Lower leg skin (tissue), 4 donors: ENCODE measurements at regions not wholly inside any gene's neighbourhood (a gene's known extent, or its start where the extent isn't known, plus 50 kb on each side); places are given as distances from the start of the nearest gene placed in this dataset.

Experiments used
- DNase-seq, 2 donors: peaks; one replicate each; pipeline ENCODE4 v3.0.0-alpha.2; 2019; ENCODE audit warnings: low spot score in 2 of 2
- H3K4me3 ChIP-seq: fragments of 200-600 bp; sonication (generic); 2 replicates; pipeline ENCODE4 v1.5.1; 2017; ENCODE audit warnings: mild to moderate bottlenecking, low read depth; ENCODE audit not compliant: poor library complexity, severe bottlenecking
- CTCF ChIP-seq, 3 donors: fragments of 450-650 bp; IDR thresholded peaks; one replicate each; pipeline ENCODE4 v1.5.1; 2016; ENCODE audit warnings: antibody characterized with exemption in 3 of 3, mild to moderate bottlenecking in 3 of 3, moderate library complexity in 2 of 3
- POLR2A ChIP-seq, 2 donors: fragments of 450-650 bp; IDR thresholded peaks; one replicate each; pipeline ENCODE4 v1.6.1; 2016 to 2017; ENCODE audit warnings: antibody characterized with exemption in 2 of 2, mild to moderate bottlenecking in 1 of 2, moderate library complexity in 1 of 2
- WGBS, 2 donors: methylation state at CpG; one replicate each; pipeline ENCODE4 v1.1.5; 2018; 5-methylcytosine and 5-hydroxymethylcytosine counted together
- intact Hi-C: fragments of 100-400 bp; cut with DNase I; formaldehyde crosslinking; loops from one replicate; pipeline ENCODE4 v1.15.0; 2023; ENCODE audit warnings: low total_unique reads

- no peak overlapping the region for H3K4me3 ChIP-seq
- WGBS, 2 donors: 72 to 86% methylated on average over 2 of the region's 2 CpGs
- intact Hi-C loops: no loop called here
- TF ChIP-seq CTCF (IDR thresholded peaks at IDR 0.05): no peak
- TF ChIP-seq POLR2A (IDR thresholded peaks at IDR 0.05): no peak
- no peak for DNase-seq
These were observed 121.6 kb downstream of the CYSLTR2 start for GRCh38 chr13:48775285-48775684.

DNA sequence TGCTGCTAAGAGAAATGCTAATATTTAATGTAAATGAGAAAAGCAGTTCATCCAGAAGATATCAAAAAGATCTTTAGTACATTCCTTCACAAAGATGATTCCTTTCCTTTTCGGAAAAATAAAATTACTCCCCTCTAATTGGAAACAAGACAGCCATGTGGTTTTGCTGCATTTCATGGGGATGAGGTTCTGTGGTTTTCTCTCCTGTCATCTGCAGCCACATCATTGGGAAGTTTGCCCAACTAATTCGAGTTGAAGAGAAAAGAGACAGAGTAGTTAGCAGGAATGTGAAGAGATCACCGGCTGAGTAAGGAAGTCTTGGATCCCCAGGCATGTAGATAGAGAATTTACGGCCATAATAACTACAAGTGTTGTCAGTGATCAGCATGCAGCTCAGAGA lies 122.1 kb downstream of the CYSLTR2 start:
- DNase-seq: no peak
- H3K4me3 ChIP-seq: no peak overlapping the region
- WGBS, 2 donors: 20 to 27% methylated on average over 4 of the region's 4 CpGs
- intact Hi-C loops: no loop called here
- TF ChIP-seq POLR2A (IDR thresholded peaks at IDR 0.05) (no peak), CTCF (IDR thresholded peaks at IDR 0.05) (no peak)

DNA sequence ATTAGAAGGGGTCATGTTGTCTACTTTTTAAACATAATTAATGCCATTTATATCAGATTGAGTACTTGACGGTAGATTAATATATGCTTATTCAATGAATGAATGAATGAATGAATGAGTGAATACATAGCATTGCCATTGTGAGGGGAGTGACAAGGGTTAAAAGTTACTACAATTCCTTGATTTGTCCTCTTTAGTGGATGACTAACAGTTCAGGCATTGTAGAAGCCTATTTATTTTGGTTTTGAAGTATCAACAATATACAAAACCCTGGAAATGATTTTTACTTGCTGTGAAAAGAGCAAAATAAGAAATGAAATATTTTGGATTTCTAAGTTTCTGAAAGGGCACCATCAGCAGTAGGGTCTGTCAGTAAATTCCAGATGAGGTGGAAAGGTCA lies 122.7 kb downstream of the CYSLTR2 start:
- DNase-seq: no peak
- no peak overlapping the region for H3K4me3 ChIP-seq
- intact Hi-C loops: no loop called here
- TF ChIP-seq CTCF (IDR thresholded peaks at IDR 0.05) (no peak), POLR2A (IDR thresholded peaks at IDR 0.05) (no peak)
- WGBS, 2 donors: 77 to 83% methylated on average over 1 of the region's 1 CpG

- H3K4me3 ChIP-seq: no peak overlapping the region
- TF ChIP-seq CTCF (IDR thresholded peaks at IDR 0.05) (no peak), POLR2A (IDR thresholded peaks at IDR 0.05) (no peak)
- 47 to 64% methylated on average over 3 of the region's 3 CpGs for whole genome bisulfite sequencing, 2 donors
- no peak for DNase-seq
- intact Hi-C loops: no loop called here
These were observed 124.9 kb downstream of the CYSLTR2 start for GRCh38 chr13:48778610-48779009.

GRCh38 chr13:48780713-48781341 lies 127.1 kb downstream of the CYSLTR2 start:
- H3K4me3 ChIP-seq: no peak overlapping the region
- WGBS, 2 donors: 98% methylated on average over 2 of the region's 2 CpGs
- no peak for TF ChIP-seq CTCF (IDR thresholded peaks at IDR 0.05)
- TF ChIP-seq POLR2A (IDR thresholded peaks at IDR 0.05): no peak
- intact Hi-C loops: no loop called here
- no peak for DNase-seq

DNA sequence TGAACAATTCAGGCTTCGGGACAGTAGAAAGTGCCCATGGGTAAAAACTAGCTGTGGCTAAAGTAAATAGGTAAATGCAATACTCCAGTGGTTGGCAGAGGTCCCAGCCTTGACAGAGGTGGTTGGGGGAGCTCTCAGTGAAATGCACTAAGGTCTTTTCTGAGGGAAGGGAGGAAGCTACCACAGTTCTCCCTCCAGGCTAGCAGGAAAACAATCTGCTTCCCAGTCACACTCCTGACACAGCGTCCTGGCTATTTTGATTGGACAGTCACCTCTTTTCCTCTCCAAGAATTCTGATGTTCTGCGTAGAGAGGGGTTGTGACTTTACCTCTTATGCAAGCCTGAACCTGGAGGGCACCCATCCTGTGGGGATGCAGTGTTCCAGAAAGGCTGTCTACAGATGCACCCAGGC lies 128.7 kb downstream of the CYSLTR2 start:
- 74 to 82% methylated on average over 3 of the region's 3 CpGs for WGBS, 2 donors
- no peak for DNase-seq
- no peak overlapping the region for H3K4me3 ChIP-seq
- intact Hi-C loops: no loop called here
- no peak for TF ChIP-seq CTCF (IDR thresholded peaks at IDR 0.05)
- TF ChIP-seq POLR2A (IDR thresholded peaks at IDR 0.05): no peak
